HG03045 (cell line): ENCODE measurements at regions not wholly inside any gene's neighbourhood (a gene's known extent, or its start where the extent isn't known, plus 50 kb on each side); places are given as distances from the start of the nearest gene placed in this dataset.
"Not testable (repeated sequence)": the region's sequence is repeated elsewhere in the genome, so short reads cannot be mapped to it uniquely, and the experiment has no call there.

Source experiments
- ATAC-seq: cut with Tn5 transposase; IDR thresholded peaks from one replicate; pipeline ENCODE4 v1.9.1; 2021; ENCODE audit warnings: mild to moderate bottlenecking, moderate library complexity; ENCODE audit not compliant: unreplicated experiment

- ATAC-seq: no peak
These were observed 99.0 kb upstream of the CDYL start for GRCh38 chr6:4677011-4677750.

- ATAC-seq: no peak
These were observed 100.2 kb upstream of the CDYL start for GRCh38 chr6:4676016-4676415.

GRCh38 chr6:4675121-4675520 lies 101.1 kb upstream of the CDYL start:
- ATAC-seq: no peak

- no peak for ATAC-seq
These were observed 102.3 kb upstream of the CDYL start for GRCh38 chr6:4673861-4674260.

GRCh38 chr6:4672772-4673171 lies 103.4 kb upstream of the CDYL start:
- no peak for ATAC-seq

GRCh38 chr6:4671587-4672115 lies 104.6 kb upstream of the CDYL start:
- ATAC-seq: no peak

GRCh38 chr6:4670824-4671409 lies 105.3 kb upstream of the CDYL start:
- no peak for ATAC-seq

GRCh38 chr6:4670290-4670689 lies 105.9 kb upstream of the CDYL start:
- ATAC-seq: no peak

- no peak for ATAC-seq
These were observed 107.7 kb upstream of the CDYL start for GRCh38 chr6:4668271-4669179.

GRCh38 chr6:4667591-4667990 lies 108.6 kb upstream of the CDYL start:
- no peak for ATAC-seq

- ATAC-seq: no peak
These were observed 109.2 kb upstream of the CDYL start for GRCh38 chr6:4666886-4667513.

GRCh38 chr6:4665489-4666417 lies 110.5 kb upstream of the CDYL start:
- ATAC-seq: no peak

- no peak for ATAC-seq
These were observed 111.3 kb upstream of the CDYL start for GRCh38 chr6:4664911-4665310.

GRCh38 chr6:4664117-4664626 lies 112.0 kb upstream of the CDYL start:
- no peak for ATAC-seq

GRCh38 chr6:4662886-4663285 lies 113.3 kb upstream of the CDYL start:
- ATAC-seq: no peak

- ATAC-seq: no peak
These were observed 114.8 kb upstream of the CDYL start for GRCh38 chr6:4661391-4661790.

GRCh38 chr6:4660377-4661321 lies 115.6 kb upstream of the CDYL start:
- ATAC-seq: no peak

- not testable (repeated sequence) for ATAC-seq
These were observed 116.5 kb upstream of the CDYL start for GRCh38 chr6:4659719-4660118.

GRCh38 chr6:4658486-4658885 lies 117.7 kb upstream of the CDYL start:
- ATAC-seq: no peak
